CMK (cell line): ENCODE measurements at regions not wholly inside any gene's neighbourhood (a gene's known extent, or its start where the extent isn't known, plus 50 kb on each side); places are given as distances from the start of the nearest gene placed in this dataset.
"Not testable (repeated sequence)": the region's sequence is repeated elsewhere in the genome, so short reads cannot be mapped to it uniquely, and the experiment has no call there.

Source experiments
- DNase-seq: peaks from one replicate; pipeline ENCODE4 v3.0.0-alpha.2; 2010; ENCODE audit warnings: low read depth

GRCh38 chr10:81264991-81265390, 610.0 kb upstream of the NRG3 start:
- DNase-seq: not testable (repeated sequence)

- DNase-seq: no peak
Measured at GRCh38 chr10:81270051-81270450, 604.9 kb upstream of the NRG3 start.

GRCh38 chr10:81280497-81281479, 594.2 kb upstream of the NRG3 start:
- DNase-seq: no peak

- no peak for DNase-seq
Measured at GRCh38 chr10:81288544-81288943, 586.5 kb upstream of the NRG3 start.

GRCh38 chr10:81297292-81297691, 577.7 kb upstream of the NRG3 start:
- DNase-seq: no peak

- DNase-seq: no peak
Measured at GRCh38 chr10:81303656-81304055, 571.3 kb upstream of the NRG3 start.

GRCh38 chr10:81306971-81307782, 567.8 kb upstream of the NRG3 start:
- no peak for DNase-seq

DNA sequence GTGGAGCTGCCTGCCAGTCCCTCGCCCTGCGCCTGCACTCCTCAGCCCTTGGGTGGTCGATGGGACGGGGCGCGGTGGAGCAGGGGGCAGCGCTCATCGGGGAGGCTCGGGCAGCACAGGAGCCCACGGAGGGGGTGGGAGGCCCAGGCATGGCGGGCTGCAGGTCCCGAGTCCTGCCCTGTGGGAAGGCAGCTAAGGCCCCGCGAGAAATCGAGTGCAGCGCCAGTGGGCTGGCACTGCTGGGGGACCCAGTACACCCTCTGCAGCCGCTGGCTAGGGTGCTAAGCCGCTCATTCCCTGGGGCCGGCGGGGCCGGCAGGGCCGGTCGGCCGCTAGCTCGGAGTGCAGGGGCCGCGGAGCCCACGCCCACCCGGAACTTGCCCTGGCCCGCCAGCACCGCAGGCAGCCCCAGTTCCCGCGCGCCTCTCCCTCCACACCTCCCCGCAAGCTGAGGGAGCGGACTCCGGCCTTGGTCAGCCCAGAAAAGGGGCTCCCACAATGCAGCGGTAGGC, 565.9 kb upstream of the NRG3 start:
- DNase-seq: no peak

DNA sequence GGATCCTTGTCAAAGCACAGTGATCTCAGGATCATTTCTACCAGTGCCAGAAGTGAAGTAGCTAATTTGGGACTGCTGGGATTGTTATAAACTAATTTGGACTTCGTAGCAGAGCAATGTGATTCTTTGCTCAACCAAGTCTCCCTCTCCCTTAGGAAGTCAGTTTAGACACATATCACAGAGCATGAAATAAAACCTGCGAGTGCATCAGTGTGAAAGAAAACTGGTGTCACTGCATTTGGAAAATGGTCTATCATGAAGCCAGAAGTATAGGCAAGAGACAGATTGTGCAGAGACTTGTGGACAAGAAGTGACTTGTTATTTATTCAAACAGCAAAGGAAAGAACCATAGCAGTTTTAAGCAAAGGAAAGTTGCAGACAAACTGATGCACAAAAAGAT, 560.5 kb upstream of the NRG3 start:
- no peak for DNase-seq

GRCh38 chr10:81315026-81315425, 560.0 kb upstream of the NRG3 start:
- DNase-seq: no peak

- no peak for DNase-seq
Measured at GRCh38 chr10:81348003-81348402, 527.0 kb upstream of the NRG3 start.

DNA sequence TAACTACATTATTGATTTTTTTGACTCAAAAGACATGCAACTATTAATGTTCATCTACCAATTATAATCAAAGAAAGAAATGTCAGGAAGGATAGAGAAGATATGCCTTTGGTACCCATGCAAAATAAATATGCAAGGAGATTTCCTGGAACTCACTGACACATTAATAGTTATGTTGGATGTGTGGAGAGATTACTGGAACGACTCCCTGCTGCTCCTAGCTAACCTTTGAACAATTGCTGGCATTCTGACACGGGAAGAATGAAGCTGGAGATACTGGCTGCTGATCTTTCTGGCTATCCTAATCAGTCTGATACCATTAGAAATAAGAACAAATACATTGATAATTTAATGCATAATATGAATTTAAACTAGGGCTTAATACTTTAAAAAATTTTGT, 507.9 kb upstream of the NRG3 start:
- no peak for DNase-seq

DNA sequence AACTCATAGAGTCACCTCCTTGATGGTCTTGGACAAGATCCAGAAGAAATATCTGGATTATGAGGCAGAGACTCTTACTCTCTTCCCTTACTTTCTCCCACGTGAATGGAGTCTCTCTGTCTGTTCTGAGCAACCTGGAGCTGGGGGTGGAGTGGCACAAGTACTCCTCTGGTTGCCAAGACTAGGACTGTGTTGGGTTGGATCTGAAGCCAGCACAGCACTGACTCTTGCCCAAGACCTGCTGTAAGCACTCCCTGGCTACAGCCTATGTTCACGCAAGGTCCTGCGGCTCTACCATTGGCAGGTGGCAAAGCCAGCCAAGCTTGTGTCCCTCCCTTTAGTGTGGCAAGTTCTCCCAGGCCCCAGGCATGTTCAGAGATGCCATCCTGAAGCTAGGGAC, 488.2 kb upstream of the NRG3 start:
- no peak for DNase-seq

- no peak for DNase-seq
Measured at GRCh38 chr10:81403451-81403850, 471.5 kb upstream of the NRG3 start.

- no peak for DNase-seq
Measured at GRCh38 chr10:81405399-81405798, 469.6 kb upstream of the NRG3 start.

GRCh38 chr10:81414038-81414437, 461.0 kb upstream of the NRG3 start:
- no peak for DNase-seq

DNA sequence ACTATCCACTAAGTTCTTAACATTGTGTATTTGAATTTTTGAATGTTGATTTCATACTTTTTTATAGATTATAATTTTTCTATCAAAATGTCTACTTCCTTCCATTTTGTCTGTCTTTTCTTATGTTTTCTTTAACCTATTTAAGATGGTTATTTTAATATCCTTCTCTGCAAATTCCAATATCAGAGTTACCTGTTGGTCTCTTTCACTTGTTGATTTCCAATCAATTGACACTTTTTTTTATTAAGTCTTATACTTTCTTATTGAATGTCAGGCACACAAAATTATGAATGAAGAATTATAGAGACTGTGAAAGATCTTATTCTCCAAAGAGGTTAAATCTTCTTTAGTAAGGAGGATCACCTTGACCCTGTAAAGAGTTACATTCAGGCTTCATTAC, 448.3 kb upstream of the NRG3 start:
- no peak for DNase-seq

- DNase-seq: no peak
Measured at GRCh38 chr10:81428456-81429134, 446.4 kb upstream of the NRG3 start.

GRCh38 chr10:81439445-81439844, 435.5 kb upstream of the NRG3 start:
- DNase-seq: no peak

DNA sequence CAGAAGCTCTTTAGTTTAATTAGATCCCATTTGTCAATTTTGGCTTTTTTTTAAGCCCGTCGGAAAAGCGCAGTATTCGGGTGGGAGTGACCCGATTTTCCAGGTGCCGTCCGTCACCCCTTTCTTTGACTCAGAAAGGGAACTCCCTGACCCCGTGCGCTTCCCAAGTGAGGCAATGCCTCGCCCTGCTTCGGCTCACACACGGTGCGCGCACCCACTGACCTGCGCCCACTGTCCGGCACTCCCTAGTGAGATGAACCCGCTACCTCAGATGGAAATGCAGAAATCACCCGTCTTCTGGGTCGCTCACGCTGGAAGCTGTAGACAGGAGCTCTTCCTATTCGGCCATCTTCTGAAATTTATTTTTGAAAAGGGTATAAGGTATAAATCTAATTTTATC, 433.4 kb upstream of the NRG3 start:
- DNase-seq: not testable (repeated sequence)

- DNase-seq: no peak
Measured at GRCh38 chr10:81444242-81444929, 430.6 kb upstream of the NRG3 start.

DNA sequence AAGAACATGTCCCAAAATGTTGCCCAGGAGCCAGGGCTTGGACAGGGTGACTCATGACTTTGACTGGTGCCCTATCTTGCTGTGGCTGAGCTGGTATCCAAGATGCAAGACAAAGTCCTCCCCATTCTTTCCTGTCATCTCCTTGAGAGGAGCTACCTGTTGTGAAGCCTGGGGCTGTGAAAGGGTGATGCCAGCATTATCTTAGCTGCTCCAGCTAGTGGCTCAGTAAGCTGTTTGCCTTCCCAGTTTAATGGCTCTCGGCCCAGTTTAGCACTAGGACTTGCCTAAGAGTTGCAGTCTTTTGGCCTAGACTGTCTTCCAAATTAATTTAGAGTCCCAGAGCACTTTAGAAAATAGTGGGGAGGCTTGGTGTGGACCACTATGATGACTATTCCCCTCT, 424.3 kb upstream of the NRG3 start:
- no peak for DNase-seq
